C4-2B (cell line): ENCODE measurements at regions not wholly inside any gene's neighbourhood (a gene's known extent, or its start where the extent isn't known, plus 50 kb on each side); places are given as distances from the start of the nearest gene placed in this dataset.

ENCODE experiments used
- CTCF ChIP-seq: fragments of 450-650 bp; conservative IDR thresholded peaks from 2 replicates; pipeline ENCODE4 v1.5.1; 2017; ENCODE audit warnings: mild to moderate bottlenecking
- ZFX ChIP-seq: fragments of 450-650 bp; IDR thresholded peaks from 2 replicates; pipeline ENCODE4 v1.6.1; 2017

- TF ChIP-seq CTCF (no peak), ZFX (no peak)
Measured at GRCh38 chr14:52154992-52155650, 86.3 kb upstream of the NID2 start.
